ENCODE measurements at regions not wholly inside any gene's neighbourhood (a gene's known extent, or its start where the extent isn't known, plus 50 kb on each side); places are given as distances from the start of the nearest gene placed in this dataset.

GRCh38 chr10:60644436-60645130 is 133.7 kb upstream of the CDK1 start:
- Histone ChIP-seq H3K9me3 (replicated peaks in 1 of 11) (no peaks in the 10 kb centered on the region), H3K4me3 (no peak overlapping the region), H3K9ac (no peak overlapping the region), H3K36me3 (no peaks in the 10 kb centered on the region), H3K27ac (no peak overlapping the region), H4K20me1 (no peaks in the 10 kb centered on the region), H3K27me3 (no peaks in the 10 kb centered on the region), H3K4me1 (no peaks in the 10 kb centered on the region), H3K4me2 (no peak overlapping the region)
- no peak for TF ChIP-seq Cebpa-rat (IDR thresholded peaks at IDR 0.05)

GRCh38 chr10:60643874-60644273 is 134.4 kb upstream of the CDK1 start:
- Histone ChIP-seq H3K36me3 (no peaks in the 10 kb centered on the region), H4K20me1 (no peaks in the 10 kb centered on the region), H3K9ac (no peak overlapping the region), H3K9me3 (replicated peaks in 1 of 11) (no peaks in the 10 kb centered on the region), H3K4me3 (no peak overlapping the region), H3K27ac (no peak overlapping the region), H3K27me3 (no peaks in the 10 kb centered on the region), H3K4me2 (no peak overlapping the region), H3K4me1 (no peaks in the 10 kb centered on the region)
- TF ChIP-seq Cebpa-rat (IDR thresholded peaks at IDR 0.05) = no peak

- no peaks in the 10 kb centered on the region for H3K9me3 ChIP-seq (replicated peaks in 1 of 11)
- no peak for TF ChIP-seq Cebpa-rat (IDR thresholded peaks at IDR 0.05)
- H3K4me2 ChIP-seq = no peak overlapping the region
- no peaks in the 10 kb centered on the region for H3K27me3 ChIP-seq
- no peak overlapping the region for H3K4me3 ChIP-seq
- H3K4me1 ChIP-seq = no peaks in the 10 kb centered on the region
- no peaks in the 10 kb centered on the region for H4K20me1 ChIP-seq
- H3K9ac ChIP-seq = no peak overlapping the region
- no peak overlapping the region for H3K27ac ChIP-seq
- no peaks in the 10 kb centered on the region for H3K36me3 ChIP-seq
Measured at GRCh38 chr10:60629332-60629731, 148.9 kb upstream of the CDK1 start.

GRCh38 chr10:60627778-60628748 is 150.2 kb upstream of the CDK1 start:
- no peak overlapping the region for H3K9ac ChIP-seq
- no peaks in the 10 kb centered on the region for H3K36me3 ChIP-seq

GRCh38 chr10:60626037-60626436 is 152.2 kb upstream of the CDK1 start:
- H4K20me1 ChIP-seq = no peaks in the 10 kb centered on the region
- no peak overlapping the region for H3K9ac ChIP-seq
- no peaks in the 10 kb centered on the region for H3K27me3 ChIP-seq
- TF ChIP-seq Cebpa-rat (IDR thresholded peaks at IDR 0.05) = no peak
- no peak overlapping the region for H3K4me2 ChIP-seq
- H3K27ac ChIP-seq = no peak overlapping the region
- no peaks in the 10 kb centered on the region for H3K36me3 ChIP-seq
- H3K4me1 ChIP-seq = no peaks in the 10 kb centered on the region
- no peak overlapping the region for H3K4me3 ChIP-seq
- no peaks in the 10 kb centered on the region for H3K9me3 ChIP-seq (replicated peaks in 1 of 11)

More at GRCh38 chr10:60627778-60628748, 150.2 kb upstream of the CDK1 start:
- no peaks in the 10 kb centered on the region for H3K4me1 ChIP-seq
- no peak overlapping the region for H3K4me2 ChIP-seq
- H3K27ac ChIP-seq = no peak overlapping the region
- no peaks in the 10 kb centered on the region for H3K27me3 ChIP-seq
- no peak for TF ChIP-seq Cebpa-rat (IDR thresholded peaks at IDR 0.05)
- no peak overlapping the region for H3K4me3 ChIP-seq
- H4K20me1 ChIP-seq = no peaks in the 10 kb centered on the region
- no peaks in the 10 kb centered on the region for H3K9me3 ChIP-seq (replicated peaks in 1 of 11)

- H3K4me1 ChIP-seq = no peaks in the 10 kb centered on the region
- no peaks in the 10 kb centered on the region for H3K9me3 ChIP-seq (replicated peaks in 1 of 11)
- no peaks in the 10 kb centered on the region for H3K27me3 ChIP-seq
- TF ChIP-seq Cebpa-rat (IDR thresholded peaks at IDR 0.05) = no peak
- H3K4me3 ChIP-seq = no peak overlapping the region
- H3K4me2 ChIP-seq = no peak overlapping the region
- H3K9ac ChIP-seq = no peak overlapping the region
- H3K36me3 ChIP-seq = no peaks in the 10 kb centered on the region
- no peak overlapping the region for H3K27ac ChIP-seq
- no peaks in the 10 kb centered on the region for H4K20me1 ChIP-seq
Measured at GRCh38 chr10:60623627-60624026, 154.7 kb upstream of the CDK1 start.

GRCh38 chr10:60621018-60621417 is 157.3 kb upstream of the CDK1 start:
- H3K4me1 ChIP-seq = no peaks in the 10 kb centered on the region
- H3K36me3 ChIP-seq = no peaks in the 10 kb centered on the region
- no peak overlapping the region for H3K27ac ChIP-seq
- no peak for TF ChIP-seq Cebpa-rat (IDR thresholded peaks at IDR 0.05)
- H3K27me3 ChIP-seq = no peaks in the 10 kb centered on the region
- H3K9me3 ChIP-seq (replicated peaks in 1 of 11) = no peaks in the 10 kb centered on the region
- no peak overlapping the region for H3K4me2 ChIP-seq
- H3K4me3 ChIP-seq = no peak overlapping the region
- no peaks in the 10 kb centered on the region for H4K20me1 ChIP-seq
- no peak overlapping the region for H3K9ac ChIP-seq

- Histone ChIP-seq H3K4me2 (no peak overlapping the region), H3K4me1 (0 out of 20 replicates have a peak, but pooled peaks cover 0 to 5% (median 0%) of the 10 kb centered on the region in 10 experiments), H3K27ac (no peak overlapping the region), H3K36me3 (no peaks in the 10 kb centered on the region), H4K20me1 (no peaks in the 10 kb centered on the region), H3K27me3 (no peaks in the 10 kb centered on the region), H3K4me3 (no peak overlapping the region), H3K9ac (no peak overlapping the region), H3K9me3 (replicated peaks in 1 of 11) (no peaks in the 10 kb centered on the region)
- TF ChIP-seq Cebpa-rat (IDR thresholded peaks at IDR 0.05) = no peak
Measured at GRCh38 chr10:60618861-60619260, 159.4 kb upstream of the CDK1 start.

- TF ChIP-seq Cebpa-rat (IDR thresholded peaks at IDR 0.05) = no peak
- no peaks in the 10 kb centered on the region for H3K36me3 ChIP-seq
- H3K4me1 ChIP-seq = 0 out of 20 replicates have a peak, but pooled peaks cover 0 to 5% (median 0%) of the 10 kb centered on the region in 10 experiments
- no peak overlapping the region for H3K27ac ChIP-seq
- no peaks in the 10 kb centered on the region for H3K9me3 ChIP-seq (replicated peaks in 1 of 11)
- no peak overlapping the region for H3K4me2 ChIP-seq
- no peaks in the 10 kb centered on the region for H3K27me3 ChIP-seq
- no peak overlapping the region for H3K4me3 ChIP-seq
- H3K9ac ChIP-seq = no peak overlapping the region
- no peaks in the 10 kb centered on the region for H4K20me1 ChIP-seq
Measured at GRCh38 chr10:60615541-60615940, 162.7 kb upstream of the CDK1 start.
